K562 (cell line): ENCODE measurements at regions not wholly inside any gene's neighbourhood (a gene's known extent, or its start where the extent isn't known, plus 50 kb on each side); places are given as distances from the start of the nearest gene placed in this dataset.

Experiments
- ATAC-seq: fragments of 200-7000 bp; cut with Tn5 transposase; 3 replicates; pipeline ENCODE4 v1.9.1; 2020; ENCODE audit warnings: moderate library complexity
- BruUV-seq: library from RNA; stranded (reverse); fragments of 400-500 nt; replicated peaks from 2 replicates; lab custom pipeline; 2021; lab: Mats Ljungman, UMichigan
- CTCF ChIA-PET: fragments of 300-600 bp; formaldehyde crosslinking; extraction: SDS; loops from one replicate; lab custom pipeline; 2021; ENCODE audit warnings: low intra/inter-chr PET ratio; lab: Yijun Ruan, JAX
- POLR2A ChIA-PET: fragments of 300-600, 350-650 bp; sonication (Branson Sonifier 250); formaldehyde crosslinking; extraction: SDS; loops from one replicate; lab custom pipeline; 2021; ENCODE audit warnings: antibody characterized with exemption, inconsistent platforms; lab: Yijun Ruan, JAX
- DNase-seq, 4 experiments: peaks; one replicate each; pipeline versions ENCODE4 v3.0.0 to v3.0.0-alpha.2; 2011 to 2018; ENCODE audit warnings: low spot score in 3 of 4, mixed read lengths in 3 of 4; ENCODE audit errors: extremely low read depth in 1 of 4
- FAIRE-seq: peaks from 2 replicates; lab custom pipeline; 2011; peaks lifted over from hg19 to GRCh38; lab: Jason Lieb, UNC
- H2AFZ ChIP-seq: 2 replicates; pipeline ENCODE4 v1.6.0; 2011; ENCODE audit warnings: low read depth, low read length, control low read depth, inconsistent platforms
- H3K27ac ChIP-seq: fragments of 200-600 bp; 3 replicates; pipeline ENCODE4 v1.8.0; 2011; ENCODE audit warnings: low read depth, mild to moderate bottlenecking, control low read depth, inconsistent platforms, low read length, moderate library complexity, mixed read lengths; ENCODE audit errors: extremely low read depth
- H3K27me3 ChIP-seq, 2 experiments: fragments of 300-600 bp in 1 of 2; 2 replicates in 1 of 2; 3 replicates in 1 of 2; pipeline versions ENCODE4 v1.6.0 to v1.8.0; 2011; ENCODE audit warnings: inconsistent platforms in 2 of 2, low read length in 2 of 2, mild to moderate bottlenecking in 1 of 2, mixed read lengths in 1 of 2, moderate library complexity in 1 of 2; ENCODE audit not compliant: control insufficient read depth in 2 of 2, insufficient read depth in 2 of 2
- H3K36me3 ChIP-seq: fragments of 300-600 bp; 3 replicates; pipeline ENCODE4 v1.8.0; 2011; ENCODE audit warnings: mild to moderate bottlenecking, low read length, inconsistent platforms; ENCODE audit not compliant: control insufficient read depth, insufficient read depth
- H3K4me1 ChIP-seq, 2 experiments: fragments of 200-600 bp in 1 of 2; replicated peaks in 1 of 2; 2 replicates in 1 of 2; 3 replicates in 1 of 2; pipeline versions ENCODE4 v1.5.1 to v1.8.0; 2011; ENCODE audit warnings: inconsistent platforms in 2 of 2, low read length in 2 of 2, mild to moderate bottlenecking in 1 of 2, mixed read lengths in 1 of 2, moderate library complexity in 1 of 2; ENCODE audit not compliant: control insufficient read depth in 2 of 2, insufficient read depth in 2 of 2
- H3K4me2 ChIP-seq: 2 replicates; pipeline ENCODE4 v1.6.1; 2011; ENCODE audit warnings: low read length, control low read depth, inconsistent platforms, mixed read lengths; ENCODE audit not compliant: insufficient read depth
- H3K4me3 ChIP-seq: fragments of 200-600 bp; sonication (generic), shearing (Covaris generic); 2 replicates; pipeline ENCODE4 v1.5.1; 2016; ENCODE audit warnings: control low read depth, inconsistent platforms
- H3K79me2 ChIP-seq: fragments of 200-600 bp; 3 replicates; pipeline ENCODE4 v1.8.0; 2011; ENCODE audit warnings: low read length, inconsistent platforms; ENCODE audit not compliant: control insufficient read depth, insufficient read depth
- H3K9ac ChIP-seq, 2 experiments: 2 replicates each; pipeline versions ENCODE4 v1.6.0 to v1.6.1; 2011; ENCODE audit warnings: low read depth in 2 of 2, low read length in 2 of 2, control low read depth in 1 of 2, inconsistent platforms in 1 of 2, mild to moderate bottlenecking in 1 of 2, mixed read lengths in 1 of 2; ENCODE audit not compliant: insufficient read depth in 1 of 2
- H3K9me1 ChIP-seq: one replicate; pipeline ENCODE4 v1.6.0; 2011; ENCODE audit warnings: inconsistent platforms, mild to moderate bottlenecking, low read length, moderate library complexity; ENCODE audit not compliant: control insufficient read depth, insufficient read depth
- H3K9me3 ChIP-seq: replicated peaks from 2 replicates; pipeline ENCODE4 v1.5.1; 2011; ENCODE audit warnings: low read depth, low read length, inconsistent platforms; ENCODE audit not compliant: control insufficient read depth, insufficient read depth
- H4K20me1 ChIP-seq: replicated peaks from 2 replicates; pipeline ENCODE4 v1.6.1; 2011; ENCODE audit warnings: low read length, inconsistent platforms, mixed read lengths; ENCODE audit not compliant: control insufficient read depth, insufficient read depth
- ARID1B ChIP-seq: fragments of 450-650 bp; IDR thresholded peaks from 2 replicates; pipeline ENCODE4 v1.6.1; 2016; ENCODE audit warnings: antibody characterized with exemption, mild to moderate bottlenecking, inconsistent platforms
- CC2D1A ChIP-seq: fragments of 450-650 bp; IDR thresholded peaks from 2 replicates; pipeline ENCODE4 v1.6.1; 2017; ENCODE audit warnings: mild to moderate bottlenecking
- IRF2 ChIP-seq: sonication (generic); formaldehyde crosslinking; IDR thresholded peaks from 2 replicates; pipeline ENCODE4 v1.8.1; 2022; ENCODE audit warnings: mild to moderate bottlenecking, missing genetic modification reagents
- RFX7 ChIP-seq: fragments of 250-450 bp; sonication (Bioruptor Pico); IDR thresholded peaks from 2 replicates; pipeline ENCODE4 v1.5.1; 2021; ENCODE audit warnings: mild to moderate bottlenecking
- STAT5A ChIP-seq: IDR thresholded peaks from 2 replicates; pipeline ENCODE4 v1.6.1; 2012; ENCODE audit warnings: low read length, inconsistent platforms, borderline replicate concordance
- THAP12 ChIP-seq: fragments of 250-450 bp; sonication (Bioruptor Pico); IDR thresholded peaks from 2 replicates; pipeline ENCODE4 v1.9.0; 2021; ENCODE audit warnings: mild to moderate bottlenecking, inconsistent platforms
- ZBTB1 ChIP-seq: sonication (generic); formaldehyde crosslinking; IDR thresholded peaks from 2 replicates; pipeline ENCODE4 v1.8.1; 2023; ENCODE audit warnings: missing genetic modification reagents, low read depth, mild to moderate bottlenecking, borderline replicate concordance
- ZBTB8A ChIP-seq: fragments of 450-650 bp; IDR thresholded peaks from 2 replicates; pipeline ENCODE4 v1.6.1; 2018; ENCODE audit warnings: mild to moderate bottlenecking, moderate library complexity; ENCODE audit not compliant: partially characterized antibody
- ZNF668 ChIP-seq: fragments of 250-450 bp; sonication (Bioruptor Pico); IDR thresholded peaks from 2 replicates; pipeline ENCODE4 v1.8.0; 2022; ENCODE audit warnings: mild to moderate bottlenecking, inconsistent platforms
- ZSCAN29 ChIP-seq: fragments of 450-650 bp; IDR thresholded peaks from 2 replicates; pipeline ENCODE4 v1.6.1; 2017
- WGBS: fragments of 100-300 bp; shearing (Covaris generic); methylation state at CpG from one replicate; pipeline ENCODE4 v1.1.6; 2016; ENCODE audit warnings: low coverage, mixed read lengths; ENCODE audit not compliant: insufficient coverage; ENCODE audit errors: missing lambda C conversion rate; 5-methylcytosine and 5-hydroxymethylcytosine counted together
- in situ Hi-C: fragments of 300-500 bp; cut with MboI; formaldehyde crosslinking; loops from 4 replicates; pipeline ENCODE4 v1.15.0; 2018; ENCODE audit warnings: inconsistent platforms, mixed read lengths
- intact Hi-C: fragments of 100-400 bp; cut with micrococcal nuclease; formaldehyde crosslinking; loops from 2 replicates; pipeline ENCODE4 v1.14.2; 2022

DNA sequence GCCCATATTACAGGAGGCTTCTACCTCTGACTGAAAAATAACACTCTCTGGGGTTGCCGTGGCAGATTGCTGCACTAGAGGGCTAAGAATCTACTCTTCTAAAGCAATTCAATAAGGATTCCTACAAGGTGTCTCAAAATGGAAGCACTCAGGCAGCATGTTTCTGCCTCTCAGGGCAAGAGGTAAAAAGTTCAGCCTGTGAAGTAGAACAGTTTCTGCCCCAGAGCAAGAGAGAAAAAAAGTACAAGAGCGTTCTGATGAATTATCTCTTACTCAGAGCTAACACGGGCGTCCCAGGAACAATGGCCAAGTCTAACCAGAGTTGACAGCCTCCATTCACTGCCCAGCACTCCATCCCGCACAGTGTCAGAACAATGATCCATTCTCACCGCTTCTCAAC, 71.3 kb upstream of the TES start:
- Histone ChIP-seq H3K9me1 (no peaks in the 10 kb centered on the region), H3K27me3 (no peaks in the 10 kb centered on the region), H3K36me3 (no peaks in the 10 kb centered on the region), H3K4me1 (no peaks in the 10 kb centered on the region), H4K20me1 (no peaks in the 10 kb centered on the region)
- 0% methylated on average over 6 of the region's 6 CpGs for WGBS
- DNase-seq: no peak
- ChIA-PET POLR2A (no interaction called here), CTCF (no interaction called here)
- peak; percentile 31; the same call in 2 of the 3 replicates for ATAC-seq
- no TSS peak for BruUV-seq
- FAIRE-seq: no peak
- intact Hi-C loops: loop anchor here (2.0 kb wide), 1 partner anchor 34 kb away; no protein-coding TSS in a partner anchor
- TF ChIP-seq STAT5A (no peak), ZSCAN29 (no peak), ARID1B (no peak), ZBTB8A (no peak), THAP12 (no peak), CC2D1A (no peak), IRF2 (CRISPR knock-in tag) (no peak), ZNF668 (CRISPR knock-in tag) (no peak), RFX7 (no peak), ZBTB1 (CRISPR knock-in tag) (no peak)
- TF ChIP-seq, all 486 proteins: peak for 0
- no peak overlapping the region for H2AFZ ChIP-seq
- H3K27ac ChIP-seq: no peak overlapping the region
- in situ Hi-C loops: no loop called here
- no peak overlapping the region for H3K4me3 ChIP-seq
- H3K9ac ChIP-seq: no peak overlapping the region
- H3K4me2 ChIP-seq: no peak overlapping the region
- H3K79me2 ChIP-seq: no peaks in the 10 kb centered on the region
- no peaks in the 10 kb centered on the region for H3K9me3 ChIP-seq
